ENCODE measurements at regions not wholly inside any gene's neighbourhood (a gene's known extent, or its start where the extent isn't known, plus 50 kb on each side); places are given as distances from the start of the nearest gene placed in this dataset.

DNA sequence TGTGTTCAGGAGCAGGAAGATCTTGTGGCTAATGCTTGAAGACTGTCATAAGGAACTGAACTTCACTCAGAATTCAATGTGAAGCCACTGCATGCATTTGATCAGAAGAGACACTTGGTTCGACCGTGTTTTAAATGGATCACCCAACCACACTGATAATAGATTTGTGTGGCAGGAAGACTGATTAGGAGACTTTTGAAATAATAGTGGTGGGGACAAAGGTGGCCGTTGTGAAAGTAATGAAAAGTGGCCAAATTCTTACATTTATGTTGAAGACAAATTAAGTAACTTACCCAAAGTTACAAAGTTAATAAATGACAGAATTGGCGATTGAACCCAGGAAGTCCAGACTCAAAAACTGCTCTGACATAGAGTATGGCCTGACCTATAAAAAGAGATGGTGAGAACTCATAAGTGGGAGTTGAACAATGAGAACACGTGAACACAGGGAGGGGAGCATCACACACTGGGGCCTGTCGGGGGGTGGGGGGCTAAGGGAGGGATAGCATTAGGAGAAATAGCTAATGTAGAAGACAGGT is 286.9 kb upstream of the DNAJC19 start:
- H3K9me3 Mint-ChIP-seq: no peaks in the 10 kb centered on the region
- H3K4me1 Mint-ChIP-seq: no peaks in the 10 kb centered on the region
- H3K4me3 Mint-ChIP-seq: no peak overlapping the region
- peaks cover 8% of the 10 kb centered on the region for H3K27me3 Mint-ChIP-seq (ENCODE audit: low read depth, poor library complexity)
- TF ChIP-seq, protein P1, sequence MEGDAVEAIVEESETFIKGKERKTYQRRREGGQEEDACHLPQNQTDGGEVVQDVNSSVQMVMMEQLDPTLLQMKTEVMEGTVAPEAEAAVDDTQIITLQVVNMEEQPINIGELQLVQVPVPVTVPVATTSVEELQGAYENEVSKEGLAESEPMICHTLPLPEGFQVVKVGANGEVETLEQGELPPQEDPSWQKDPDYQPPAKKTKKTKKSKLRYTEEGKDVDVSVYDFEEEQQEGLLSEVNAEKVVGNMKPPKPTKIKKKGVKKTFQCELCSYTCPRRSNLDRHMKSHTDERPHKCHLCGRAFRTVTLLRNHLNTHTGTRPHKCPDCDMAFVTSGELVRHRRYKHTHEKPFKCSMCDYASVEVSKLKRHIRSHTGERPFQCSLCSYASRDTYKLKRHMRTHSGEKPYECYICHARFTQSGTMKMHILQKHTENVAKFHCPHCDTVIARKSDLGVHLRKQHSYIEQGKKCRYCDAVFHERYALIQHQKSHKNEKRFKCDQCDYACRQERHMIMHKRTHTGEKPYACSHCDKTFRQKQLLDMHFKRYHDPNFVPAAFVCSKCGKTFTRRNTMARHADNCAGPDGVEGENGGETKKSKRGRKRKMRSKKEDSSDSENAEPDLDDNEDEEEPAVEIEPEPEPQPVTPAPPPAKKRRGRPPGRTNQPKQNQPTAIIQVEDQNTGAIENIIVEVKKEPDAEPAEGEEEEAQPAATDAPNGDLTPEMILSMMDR (IDR thresholded peaks at IDR 0.05): no peak
- H3K27ac Mint-ChIP-seq: no peak overlapping the region
- H3K36me3 Mint-ChIP-seq (ENCODE audit: low read depth): no peaks in the 10 kb centered on the region
- DNase-seq: no peak

DNA sequence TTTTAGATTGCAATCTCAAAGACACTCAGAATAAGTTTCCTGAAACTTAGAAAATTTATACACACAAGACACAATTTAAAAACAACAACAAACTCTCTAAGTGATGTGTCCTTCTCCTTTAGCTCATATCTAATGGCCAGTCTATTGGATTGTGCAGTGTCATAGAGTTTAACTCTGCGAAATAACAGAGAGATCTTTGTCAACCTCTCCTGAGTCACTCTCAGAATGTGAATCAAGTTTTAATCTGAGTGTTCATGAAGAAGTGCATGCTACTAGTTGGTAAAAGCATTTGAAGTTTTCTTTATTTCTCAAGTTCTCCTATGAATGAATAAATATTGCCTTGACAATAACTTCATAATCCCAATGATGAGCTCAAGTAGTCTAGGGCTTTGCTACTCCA is 284.5 kb upstream of the DNAJC19 start:
- no peak overlapping the region for H3K27ac Mint-ChIP-seq
- no peaks in the 10 kb centered on the region for H3K9me3 Mint-ChIP-seq
- TF ChIP-seq, protein P1 (IDR thresholded peaks at IDR 0.05): no peak
- H3K4me1 Mint-ChIP-seq: peaks cover under 1% of the 10 kb centered on the region
- H3K4me3 Mint-ChIP-seq: no peak overlapping the region
- H3K36me3 Mint-ChIP-seq (ENCODE audit: low read depth): no peaks in the 10 kb centered on the region
- peaks cover 11% of the 10 kb centered on the region for H3K27me3 Mint-ChIP-seq (ENCODE audit: low read depth, poor library complexity)
- DNase-seq: no peak

DNA sequence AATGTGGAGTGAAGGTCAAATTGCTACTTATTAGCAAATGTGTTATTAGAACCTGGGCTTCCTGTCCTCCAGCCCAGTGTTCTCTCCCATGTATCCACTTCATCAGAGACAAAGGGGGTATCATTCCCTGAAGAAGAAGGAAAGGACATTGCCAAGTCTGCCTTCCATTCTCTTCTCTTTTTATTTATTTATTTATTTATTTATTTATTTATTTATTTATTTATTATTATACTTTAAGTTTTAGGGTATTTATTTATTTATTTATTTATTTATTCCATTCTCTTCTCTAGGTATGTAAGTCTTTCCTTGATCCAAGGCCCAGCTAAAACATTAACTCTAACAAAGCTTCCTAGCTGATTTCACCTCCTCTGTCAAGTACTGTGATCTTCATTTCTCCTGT is 277.8 kb upstream of the DNAJC19 start:
- Mint-ChIP-seq H3K9me3 (no peaks in the 10 kb centered on the region), H3K36me3 (ENCODE audit: low read depth) (no peaks in the 10 kb centered on the region), H3K4me3 (no peak overlapping the region), H3K27me3 (ENCODE audit: low read depth, poor library complexity) (peaks cover 16% of the 10 kb centered on the region), H3K4me1 (peaks cover 8% of the 10 kb centered on the region), H3K27ac (no peak overlapping the region)
- TF ChIP-seq, protein P1 (IDR thresholded peaks at IDR 0.05): no peak
- no peak for DNase-seq

DNA sequence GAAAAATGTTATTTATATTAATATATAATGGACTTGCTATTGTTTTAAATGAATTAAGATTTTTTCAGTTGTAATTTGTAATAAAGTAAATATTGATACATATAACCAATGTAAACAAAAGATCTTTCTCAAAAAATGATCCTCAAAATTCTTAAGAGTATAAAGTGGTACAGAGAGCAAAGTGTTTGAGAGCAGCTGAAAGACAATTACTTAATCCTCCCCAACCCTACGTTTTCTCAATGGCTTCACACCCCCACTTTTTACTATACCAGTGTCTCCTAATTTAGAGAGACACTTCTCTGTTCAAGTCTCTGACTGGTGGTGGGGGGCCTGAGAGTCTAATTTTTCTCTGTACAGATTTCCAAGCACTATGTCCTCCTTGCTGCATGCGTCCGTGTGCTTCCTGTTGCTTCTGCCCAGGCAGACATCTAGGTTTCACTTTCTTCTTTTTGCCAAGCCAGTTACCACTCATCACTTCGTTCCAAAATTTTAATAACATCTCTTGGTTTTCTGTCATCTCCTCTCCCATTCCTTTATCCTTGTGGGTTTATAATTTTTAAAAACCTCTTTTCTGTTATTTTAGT is 276.3 kb upstream of the DNAJC19 start:
- H3K36me3 Mint-ChIP-seq (ENCODE audit: low read depth): no peaks in the 10 kb centered on the region
- H3K4me1 Mint-ChIP-seq: peaks cover 8% of the 10 kb centered on the region
- no peak for DNase-seq
- H3K4me3 Mint-ChIP-seq: no peak overlapping the region
- peaks cover 16% of the 10 kb centered on the region for H3K27me3 Mint-ChIP-seq (ENCODE audit: low read depth, poor library complexity)
- no peaks in the 10 kb centered on the region for H3K9me3 Mint-ChIP-seq
- no peak overlapping the region for H3K27ac Mint-ChIP-seq
- TF ChIP-seq, protein P1 (IDR thresholded peaks at IDR 0.05): no peak

DNA sequence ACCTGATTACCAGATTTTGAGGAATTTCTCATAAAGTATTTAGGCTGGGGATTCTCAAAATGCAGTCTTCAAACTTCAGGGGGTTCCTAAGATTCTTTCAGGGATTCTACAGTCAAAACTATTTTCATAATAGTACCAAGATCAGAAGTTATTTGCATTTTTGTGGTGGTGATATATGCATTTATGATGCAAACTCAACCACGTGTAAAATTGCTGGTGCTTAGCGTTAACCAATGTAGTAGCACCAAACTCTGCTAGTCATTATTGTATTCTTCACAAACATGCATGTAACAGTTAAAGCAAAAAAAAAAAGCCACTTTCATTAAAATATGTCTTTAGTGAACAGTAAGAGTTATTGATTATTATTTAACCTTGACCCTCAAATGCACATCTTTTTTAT is 274.9 kb upstream of the DNAJC19 start:
- no peak overlapping the region for H3K4me3 Mint-ChIP-seq
- peaks cover 13% of the 10 kb centered on the region for H3K27me3 Mint-ChIP-seq (ENCODE audit: low read depth, poor library complexity)
- no peaks in the 10 kb centered on the region for H3K9me3 Mint-ChIP-seq
- H3K4me1 Mint-ChIP-seq: peaks cover 8% of the 10 kb centered on the region
- no peak for DNase-seq
- H3K36me3 Mint-ChIP-seq (ENCODE audit: low read depth): no peaks in the 10 kb centered on the region
- H3K27ac Mint-ChIP-seq: no peak overlapping the region
- TF ChIP-seq, protein P1 (IDR thresholded peaks at IDR 0.05): no peak

DNA sequence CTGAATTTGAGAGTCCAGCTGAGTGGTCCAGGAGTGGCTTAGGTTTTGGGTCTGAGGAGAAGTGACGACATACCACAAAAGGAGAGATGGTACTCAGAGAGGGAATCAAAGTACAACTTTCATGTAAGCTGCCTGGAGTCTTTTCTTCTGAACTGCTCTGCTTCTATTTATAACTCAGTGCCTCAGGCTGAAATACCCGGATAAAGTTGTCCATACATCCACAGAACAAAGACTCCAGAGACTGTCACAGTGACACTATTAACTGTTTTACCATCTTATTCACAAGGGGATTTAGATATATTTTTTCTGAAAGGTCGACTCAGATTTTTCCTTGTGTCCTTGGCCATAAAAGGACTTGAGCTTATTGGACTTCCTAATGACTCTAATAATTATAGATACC is 264.3 kb upstream of the DNAJC19 start:
- Mint-ChIP-seq H3K4me3 (no peak overlapping the region), H3K36me3 (ENCODE audit: low read depth) (no peaks in the 10 kb centered on the region), H3K4me1 (peaks cover 18% of the 10 kb centered on the region), H3K27ac (no peak overlapping the region), H3K9me3 (no peaks in the 10 kb centered on the region), H3K27me3 (ENCODE audit: low read depth, poor library complexity) (peaks cover 9% of the 10 kb centered on the region)
- no peak for DNase-seq
- TF ChIP-seq, protein P1 (IDR thresholded peaks at IDR 0.05): no peak
